PC-9 (cell line): ENCODE measurements at regions not wholly inside any gene's neighbourhood (a gene's known extent, or its start where the extent isn't known, plus 50 kb on each side); places are given as distances from the start of the nearest gene placed in this dataset.

ENCODE experiments used
- BruUV-seq: library from RNA; stranded (reverse); fragments of 400-500 nt; replicated peaks from 2 replicates; lab custom pipeline; 2021; lab: Mats Ljungman, UMichigan
- CTCF ChIA-PET: fragments of 300-600 bp; sonication (Branson Sonifier 250); formaldehyde crosslinking; loops from one replicate; lab custom pipeline; 2022; ENCODE audit warnings: antibody characterized with exemption; lab: Charles Lee
- POLR2A ChIA-PET: fragments of 300-600 bp; sonication (Branson Sonifier 250); formaldehyde crosslinking; loops from one replicate; lab custom pipeline; 2022; ENCODE audit warnings: antibody characterized with exemption; ENCODE audit not compliant: unreplicated experiment; lab: Charles Lee
- DNase-seq, 2 experiments: peaks; one replicate each; pipeline versions ENCODE4 v3.0.0 to v3.0.0-alpha.2; 2015 to 2022; ENCODE audit warnings: mixed read lengths in 1 of 2
- H2AFZ ChIP-seq: fragments of 200-600 bp; sonication (generic); 2 replicates; pipeline ENCODE4 v1.8.1; 2017; ENCODE audit warnings: antibody characterized with exemption
- H3F3A ChIP-seq: fragments of 200-600 bp; sonication (generic); 2 replicates; pipeline ENCODE4 v1.8.1; 2017; ENCODE audit warnings: antibody characterized with exemption, mild to moderate bottlenecking, low read depth; ENCODE audit not compliant: insufficient read depth
- H3K27ac ChIP-seq: fragments of 200-600 bp; sonication (generic); 2 replicates; pipeline ENCODE4 v1.6.1; 2016; ENCODE audit warnings: mixed run types
- H3K27me3 ChIP-seq: fragments of 200-600 bp; sonication (generic); 2 replicates; pipeline ENCODE4 v1.6.1; 2016; ENCODE audit warnings: low read depth, mixed run types; ENCODE audit not compliant: insufficient read depth
- H3K36me3 ChIP-seq: fragments of 200-600 bp; sonication (generic); 2 replicates; pipeline ENCODE4 v1.6.1; 2016; ENCODE audit warnings: low read depth, mixed run types
- H3K4me1 ChIP-seq: fragments of 200-600 bp; sonication (generic); replicated peaks from 2 replicates; pipeline ENCODE4 v1.6.1; 2016; ENCODE audit warnings: mixed run types; ENCODE audit not compliant: insufficient read depth
- H3K4me2 ChIP-seq: fragments of 200-600 bp; sonication (generic); 2 replicates; pipeline ENCODE4 v1.6.1; 2017; ENCODE audit warnings: mixed run types
- H3K4me3 ChIP-seq: fragments of 200-600 bp; sonication (generic); 2 replicates; pipeline ENCODE4 v1.6.1; 2016; ENCODE audit warnings: mixed run types
- H3K79me2 ChIP-seq: fragments of 200-600 bp; sonication (generic); 2 replicates; pipeline ENCODE4 v1.6.1; 2017; ENCODE audit warnings: low read depth, mixed run types
- H3K9me2 ChIP-seq: fragments of 200-600 bp; sonication (generic); 2 replicates; pipeline ENCODE4 v1.8.1; 2017; ENCODE audit warnings: mild to moderate bottlenecking; ENCODE audit not compliant: insufficient read depth
- H3K9me3 ChIP-seq: fragments of 200-600 bp; sonication (generic); 2 replicates; pipeline ENCODE4 v1.8.1; 2016; ENCODE audit warnings: low read depth; ENCODE audit not compliant: insufficient read depth
- H4K20me1 ChIP-seq: fragments of 200-600 bp; sonication (generic); 2 replicates; pipeline ENCODE4 v1.8.1; 2017; ENCODE audit not compliant: insufficient read depth
- CTCF ChIP-seq: fragments of 200-600 bp; sonication (generic); conservative IDR thresholded peaks from 2 replicates; pipeline ENCODE4 v1.6.1; 2017; ENCODE audit warnings: mixed run types, antibody characterized with exemption, mild to moderate bottlenecking, moderate library complexity
- EZH2 ChIP-seq: fragments of 200-600 bp; sonication (generic); IDR thresholded peaks from 2 replicates; pipeline ENCODE4 v1.8.0; 2017; ENCODE audit warnings: antibody characterized with exemption, low read depth
- intact Hi-C: fragments of 100-400 bp; cut with micrococcal nuclease; formaldehyde crosslinking; loops from one replicate; pipeline ENCODE4 v1.10.0; 2022; ENCODE audit not compliant: unreplicated experiment

DNA sequence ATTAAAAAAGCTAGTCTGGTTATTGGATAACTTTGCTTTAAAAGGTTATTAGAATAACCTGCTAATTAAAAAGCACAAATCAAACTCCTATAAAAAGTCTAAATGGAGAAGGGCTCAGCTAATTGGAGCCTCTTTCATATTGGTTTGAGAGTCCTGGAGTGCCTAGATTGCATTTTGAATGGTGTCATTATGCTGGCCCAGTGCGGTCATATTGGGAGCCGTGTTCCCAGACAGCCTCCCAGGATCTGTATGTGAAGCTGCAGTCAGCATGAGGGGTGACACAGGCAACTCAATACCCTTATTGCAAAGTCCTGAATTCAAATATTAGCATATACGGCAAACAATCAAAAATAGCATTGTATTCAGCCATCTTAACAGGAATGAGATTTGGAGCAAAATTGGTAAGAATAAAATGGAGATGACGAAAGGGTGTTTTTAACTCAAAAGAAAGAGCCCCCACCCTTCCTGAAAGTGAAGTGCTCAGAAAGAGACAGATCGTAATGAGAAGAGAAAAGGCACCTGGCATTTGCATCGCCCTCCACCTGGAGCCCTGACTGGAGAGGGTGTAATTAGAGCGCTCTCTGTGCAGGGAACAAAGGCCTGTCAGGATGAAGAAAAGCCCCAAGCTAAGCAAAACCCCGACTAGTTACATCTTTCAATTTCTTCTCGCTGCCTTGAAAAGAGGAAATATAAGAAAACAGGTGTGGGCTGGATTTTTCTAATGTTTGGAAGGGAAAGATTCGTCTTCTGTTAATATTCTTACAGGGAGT is 621.0 kb upstream of the ADAMTS16 start:
- DNase-seq, result no peak
- Histone ChIP-seq H3K79me2 (no peaks in the 10 kb centered on the region), H3K9me2 (no peaks in the 10 kb centered on the region), H2AFZ (no peak overlapping the region), H4K20me1 (no peaks in the 10 kb centered on the region), H3K27ac (no peak overlapping the region), H3K36me3 (no peaks in the 10 kb centered on the region), H3K27me3 (peaks cover 33% of the 10 kb centered on the region; the same call in 1 of the 2 replicates), H3K9me3 (no peaks in the 10 kb centered on the region), H3K4me1 (no peaks in the 10 kb centered on the region), H3K4me2 (no peak overlapping the region), H3F3A (no peaks in the 10 kb centered on the region), H3K4me3 (no peak overlapping the region)
- no TSS peak for BruUV-seq
- ChIA-PET POLR2A (no interaction called here), CTCF (interaction anchor here (0.5 kb wide), 1 partner anchor 1289 kb away, joined by 4 read pairs; no protein-coding TSS in a partner anchor)
- intact Hi-C loops, result no loop called here
- TF ChIP-seq CTCF (no peak), EZH2 (no peak)

GRCh38 chr5:4520559-4520958 is 619.6 kb upstream of the ADAMTS16 start:
- intact Hi-C loops, result no loop called here
- no peak overlapping the region for H2AFZ ChIP-seq
- H3K27me3 ChIP-seq, result peaks cover 18% of the 10 kb centered on the region; the same call in 1 of the 2 replicates
- H3K9me2 ChIP-seq, result no peaks in the 10 kb centered on the region
- DNase-seq, result no peak
- H3F3A ChIP-seq, result no peaks in the 10 kb centered on the region
- no peaks in the 10 kb centered on the region for H3K4me1 ChIP-seq
- H3K4me2 ChIP-seq, result no peak overlapping the region
- no peaks in the 10 kb centered on the region for H3K9me3 ChIP-seq
- H3K79me2 ChIP-seq, result no peaks in the 10 kb centered on the region
- no TSS peak for BruUV-seq
- TF ChIP-seq CTCF (no peak), EZH2 (no peak)
- no peaks in the 10 kb centered on the region for H4K20me1 ChIP-seq
- CTCF ChIA-PET, result no interaction called here
- H3K36me3 ChIP-seq, result no peaks in the 10 kb centered on the region
- H3K4me3 ChIP-seq, result no peak overlapping the region
- H3K27ac ChIP-seq, result no peak overlapping the region
- POLR2A ChIA-PET, result no interaction called here

DNA sequence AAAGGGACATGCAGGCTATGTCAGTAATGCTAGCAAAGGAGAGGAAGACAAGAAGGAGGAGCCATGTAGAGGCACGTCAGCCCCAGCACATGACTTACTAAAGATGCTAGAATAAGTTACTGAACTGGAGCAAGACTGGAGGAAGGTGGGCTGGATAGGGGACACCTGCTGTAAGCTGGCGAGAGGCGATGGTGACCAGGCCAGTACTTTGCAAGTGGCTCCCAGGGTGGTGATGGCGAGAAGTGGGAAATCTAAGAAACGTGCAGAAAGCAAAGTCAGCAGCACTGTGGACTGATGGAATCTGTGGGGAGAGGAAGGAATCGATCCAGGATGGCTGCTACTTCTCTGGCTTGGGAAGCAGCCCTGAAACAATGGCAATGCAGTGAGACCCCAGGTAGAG is 617.1 kb upstream of the ADAMTS16 start:
- POLR2A ChIA-PET, result no interaction called here
- H3K9me3 ChIP-seq, result no peaks in the 10 kb centered on the region

More for the DNA sequence above, 617.1 kb upstream of the ADAMTS16 start:
- no TSS peak for BruUV-seq
- Histone ChIP-seq H3K4me2 (no peak overlapping the region), H3K79me2 (no peaks in the 10 kb centered on the region), H3K27ac (no peak overlapping the region), H3F3A (no peaks in the 10 kb centered on the region), H3K9me2 (no peaks in the 10 kb centered on the region), H3K27me3 (peaks cover 7% of the 10 kb centered on the region; the same call in 1 of the 2 replicates), H4K20me1 (no peaks in the 10 kb centered on the region), H3K4me1 (no peaks in the 10 kb centered on the region), H2AFZ (no peak overlapping the region), H3K4me3 (no peak overlapping the region), H3K36me3 (no peaks in the 10 kb centered on the region)
- intact Hi-C loops, result no loop called here
- TF ChIP-seq EZH2, result no peak
- TF ChIP-seq CTCF, result no peak
- CTCF ChIA-PET, result no interaction called here
- no peak for DNase-seq
